ENCODE measurements at regions not wholly inside any gene's neighbourhood (a gene's known extent, or its start where the extent isn't known, plus 50 kb on each side); places are given as distances from the start of the nearest gene placed in this dataset.

- DNase-seq (ENCODE audit: low spot score): no peak
These were observed 152.4 kb upstream of the TSHZ3 start for GRCh38 chr19:31501427-31502195.

GRCh38 chr19:31502536-31503170 lies 153.4 kb upstream of the TSHZ3 start:
- DNase-seq (ENCODE audit: low spot score): no peak

GRCh38 chr19:31503211-31503610 lies 154.0 kb upstream of the TSHZ3 start:
- no peak for DNase-seq (ENCODE audit: low spot score)

- DNase-seq (ENCODE audit: low spot score): no peak
These were observed 155.0 kb upstream of the TSHZ3 start for GRCh38 chr19:31504221-31504620.

GRCh38 chr19:31505596-31505910 lies 156.3 kb upstream of the TSHZ3 start:
- DNase-seq (ENCODE audit: low spot score): no peak

GRCh38 chr19:31506102-31506501 lies 156.9 kb upstream of the TSHZ3 start:
- no peak for DNase-seq (ENCODE audit: low spot score)

- no peak for DNase-seq (ENCODE audit: low spot score)
These were observed 161.4 kb upstream of the TSHZ3 start for GRCh38 chr19:31510635-31511034.

GRCh38 chr19:31511098-31511497 lies 161.9 kb upstream of the TSHZ3 start:
- DNase-seq (ENCODE audit: low spot score): no peak

GRCh38 chr19:31511696-31512095 lies 162.5 kb upstream of the TSHZ3 start:
- DNase-seq (ENCODE audit: low spot score): no peak

- no peak for DNase-seq (ENCODE audit: low spot score)
These were observed 163.1 kb upstream of the TSHZ3 start for GRCh38 chr19:31512181-31512970.

- no peak for DNase-seq (ENCODE audit: low spot score)
These were observed 164.6 kb upstream of the TSHZ3 start for GRCh38 chr19:31513841-31514240.

GRCh38 chr19:31515931-31516330 lies 166.7 kb upstream of the TSHZ3 start:
- DNase-seq (ENCODE audit: low spot score): no peak

GRCh38 chr19:31516756-31517155 lies 167.5 kb upstream of the TSHZ3 start:
- DNase-seq (ENCODE audit: low spot score): no peak

GRCh38 chr19:31517224-31518180 lies 168.3 kb upstream of the TSHZ3 start:
- DNase-seq (ENCODE audit: low spot score): no peak

GRCh38 chr19:31518216-31519020 lies 169.2 kb upstream of the TSHZ3 start:
- no peak for DNase-seq (ENCODE audit: low spot score)

GRCh38 chr19:31519256-31519655 lies 170.0 kb upstream of the TSHZ3 start:
- DNase-seq (ENCODE audit: low spot score): no peak

GRCh38 chr19:31519908-31520307 lies 170.7 kb upstream of the TSHZ3 start:
- no peak for DNase-seq (ENCODE audit: low spot score)

GRCh38 chr19:31520633-31521032 lies 171.4 kb upstream of the TSHZ3 start:
- DNase-seq (ENCODE audit: low spot score): no peak

GRCh38 chr19:31525610-31526147 lies 176.4 kb upstream of the TSHZ3 start:
- no peak for DNase-seq (ENCODE audit: low spot score)

GRCh38 chr19:31527443-31527842 lies 178.2 kb upstream of the TSHZ3 start:
- DNase-seq (ENCODE audit: low spot score): no peak

- no peak for DNase-seq (ENCODE audit: low spot score)
These were observed 179.0 kb upstream of the TSHZ3 start for GRCh38 chr19:31528261-31528660.
